ENCODE measurements at regions not wholly inside any gene's neighbourhood (a gene's known extent, or its start where the extent isn't known, plus 50 kb on each side); places are given as distances from the start of the nearest gene placed in this dataset.
A peak's percentile ranks its signal among the peaks of the same experiment; 100 is the strongest.

DNA sequence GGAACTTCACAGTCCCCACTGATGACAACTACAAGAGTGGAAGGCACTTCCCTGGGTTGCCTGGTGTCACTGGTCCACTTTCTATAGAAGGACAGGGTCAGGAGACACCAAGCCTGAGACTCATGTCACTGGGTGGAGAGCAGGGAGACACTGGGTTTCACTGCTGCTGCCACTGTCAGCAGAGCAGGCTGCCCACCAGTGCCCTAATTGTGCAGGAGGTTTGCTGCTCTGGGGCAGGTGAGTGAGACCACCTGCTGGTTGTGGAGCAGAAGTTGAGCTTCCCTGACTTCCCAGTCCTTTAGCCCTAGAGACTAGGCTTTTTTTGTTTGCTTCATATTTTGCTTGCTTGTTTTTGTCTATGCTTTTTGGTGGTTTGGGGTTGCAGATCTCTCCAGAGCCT is 528.4 kb upstream of the RGMA start:
- TF ChIP-seq CTCF (IDR thresholded peaks at IDR 0.05; ENCODE audit: borderline replicate concordance, extremely low read depth, low read length, poor library complexity, severe bottlenecking) (peak; percentile 49), EZH2 (IDR thresholded peaks at IDR 0.05; ENCODE audit: borderline replicate concordance, low read depth, low read length, severe bottlenecking) (no peak)
